GM19035 (cell line): ENCODE measurements at regions not wholly inside any gene's neighbourhood (a gene's known extent, or its start where the extent isn't known, plus 50 kb on each side); places are given as distances from the start of the nearest gene placed in this dataset.

Experiments
- ATAC-seq: cut with Tn5 transposase; IDR thresholded peaks from one replicate; pipeline ENCODE4 v1.9.1; 2021; ENCODE audit not compliant: unreplicated experiment

DNA sequence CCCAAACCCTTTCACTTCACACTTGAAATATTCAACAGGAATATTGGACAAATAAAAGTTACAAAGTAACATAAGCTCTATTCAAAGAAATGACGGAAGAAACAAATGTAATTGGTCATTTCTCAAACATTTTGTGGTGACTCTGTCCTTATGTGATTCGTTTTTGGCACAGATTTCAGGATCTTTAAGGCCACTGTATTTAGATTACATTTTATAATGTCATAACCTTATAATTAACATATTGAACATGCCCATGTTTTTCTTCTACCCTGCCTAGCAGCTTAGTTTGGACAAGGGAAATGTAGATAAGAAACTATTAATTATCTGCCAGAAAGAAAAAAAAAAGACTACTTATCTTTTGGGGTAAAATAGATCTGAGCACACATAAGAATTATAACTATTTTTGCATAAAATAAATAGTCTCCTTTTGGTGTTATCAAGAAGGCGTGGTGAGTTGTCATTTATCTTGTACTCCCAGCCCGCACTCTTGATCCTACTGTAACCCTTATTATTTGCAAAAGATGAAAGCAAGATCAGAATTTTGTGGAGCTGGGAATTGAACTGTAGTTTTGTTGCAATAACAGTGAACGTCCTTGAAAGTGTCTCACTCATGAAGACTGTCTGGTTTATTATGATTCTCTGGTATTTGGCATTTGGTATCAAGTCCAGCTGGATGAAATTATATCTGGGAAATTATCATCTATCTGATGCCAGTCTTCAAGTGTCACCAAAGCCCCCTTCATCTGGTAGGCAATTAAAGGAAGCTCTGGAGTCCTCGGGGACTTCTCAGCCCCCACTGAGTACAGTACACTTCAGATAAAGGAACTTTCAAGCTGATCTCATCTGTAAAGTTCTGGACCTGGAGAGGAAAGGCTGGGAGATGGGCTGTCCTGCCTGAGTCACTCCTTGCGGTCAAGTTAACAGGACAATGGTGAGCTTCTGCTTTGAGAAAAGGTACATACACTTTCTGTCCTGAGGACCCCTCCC, 175.7 kb upstream of the INHBA start:
- no peak for ATAC-seq

DNA sequence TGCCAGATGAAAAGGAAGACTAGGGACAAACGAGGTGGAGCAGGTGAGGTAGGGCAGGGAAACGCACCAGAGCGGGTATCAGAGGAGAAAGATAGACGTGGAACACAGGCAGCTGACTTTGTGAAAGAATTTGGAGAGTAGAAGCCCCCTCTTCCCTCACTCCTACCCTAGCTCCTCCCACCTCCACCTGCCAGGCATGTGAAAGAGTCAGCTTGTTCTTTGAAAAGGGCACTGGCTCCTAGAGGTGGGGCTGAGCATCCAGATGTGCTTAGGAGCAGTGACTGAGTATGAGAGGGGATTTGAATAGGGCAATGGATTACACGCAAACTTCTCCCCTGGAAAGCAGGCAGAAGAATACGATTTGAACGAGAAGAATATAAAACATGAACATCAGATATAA, 174.2 kb upstream of the INHBA start:
- no peak for ATAC-seq

DNA sequence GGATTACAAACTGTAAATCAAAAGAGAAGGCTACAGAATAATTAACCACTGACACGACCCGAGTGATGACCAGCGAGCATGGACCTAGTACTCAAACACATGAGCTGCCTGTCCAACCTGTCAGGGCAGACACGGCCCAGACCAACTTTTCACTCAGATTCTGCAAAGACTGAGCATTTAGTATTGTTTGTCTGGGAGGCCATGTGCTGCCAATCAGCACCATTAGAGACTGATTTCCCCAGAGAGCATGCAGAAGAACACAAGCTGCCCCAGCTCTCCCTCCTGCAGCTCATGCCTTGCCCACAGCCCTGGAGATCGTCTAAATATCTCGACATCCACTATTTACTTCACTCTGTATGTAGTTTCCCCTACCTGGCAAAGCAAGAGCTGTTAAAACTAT, 172.6 kb upstream of the INHBA start:
- no peak for ATAC-seq

DNA sequence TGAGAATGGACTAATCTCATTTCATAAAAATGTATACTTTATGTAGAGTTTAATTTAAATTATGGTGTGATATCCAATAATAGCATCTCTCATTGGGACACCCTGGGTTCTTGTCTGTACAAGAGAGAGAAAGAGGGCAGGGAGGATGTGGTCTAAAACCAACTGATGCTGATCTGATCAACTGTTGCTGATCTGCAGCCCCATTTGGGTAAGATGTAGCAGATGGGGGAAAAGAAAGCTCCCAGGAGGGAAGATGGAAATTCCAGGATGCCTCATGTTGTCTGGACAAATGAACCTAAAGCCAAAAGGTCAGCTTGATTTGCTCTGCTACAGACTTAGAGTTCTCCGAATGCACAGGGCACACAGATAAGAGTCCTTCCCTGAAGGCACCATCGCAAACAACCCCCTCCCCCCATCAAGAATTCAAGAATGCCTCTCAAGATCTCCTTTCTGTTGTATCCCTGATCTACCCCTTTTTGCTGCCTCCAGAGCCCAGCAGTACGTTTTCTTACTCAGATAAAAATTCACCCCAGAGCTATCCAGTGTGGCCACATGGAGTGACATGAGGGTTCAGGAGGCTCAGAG, 171.4 kb upstream of the INHBA start:
- no peak for ATAC-seq

DNA sequence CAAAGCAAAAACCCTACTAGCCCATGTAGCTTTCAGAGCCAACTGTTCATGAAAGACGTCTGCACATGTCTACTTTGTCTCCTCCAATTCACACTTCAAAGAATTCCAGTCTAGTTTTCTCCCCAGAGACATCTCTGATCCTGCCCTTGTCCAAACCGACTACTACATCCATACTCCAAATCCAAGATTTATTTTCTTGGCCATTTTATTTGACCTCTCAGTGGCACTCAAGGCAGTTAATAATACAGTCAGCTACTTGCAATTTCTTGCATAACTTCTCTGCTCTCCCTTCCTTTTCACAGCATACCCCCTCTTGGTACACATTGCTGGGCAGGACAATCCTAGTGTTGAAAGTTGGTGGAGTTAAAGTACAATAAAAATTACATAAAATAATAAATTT, 170.9 kb upstream of the INHBA start:
- ATAC-seq: no peak

DNA sequence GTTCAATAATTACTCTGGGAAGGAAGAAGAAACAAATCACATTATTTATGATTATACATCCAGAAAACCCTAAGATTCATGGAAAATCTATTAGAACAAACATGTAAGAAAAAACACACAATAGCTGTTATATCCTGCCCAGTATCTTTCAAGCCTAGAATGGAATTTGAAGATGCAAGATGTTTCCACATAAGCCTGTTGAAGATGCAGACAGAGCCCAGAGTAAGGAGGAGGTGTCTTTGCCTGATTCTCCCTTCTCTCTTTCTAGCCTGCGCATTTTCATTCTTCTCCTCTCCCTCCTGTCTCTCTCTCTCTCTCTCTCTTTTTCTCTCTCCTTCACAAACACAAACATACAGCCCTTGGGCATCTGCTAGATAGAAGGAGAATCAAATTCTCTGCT, 170.1 kb upstream of the INHBA start:
- ATAC-seq: no peak

DNA sequence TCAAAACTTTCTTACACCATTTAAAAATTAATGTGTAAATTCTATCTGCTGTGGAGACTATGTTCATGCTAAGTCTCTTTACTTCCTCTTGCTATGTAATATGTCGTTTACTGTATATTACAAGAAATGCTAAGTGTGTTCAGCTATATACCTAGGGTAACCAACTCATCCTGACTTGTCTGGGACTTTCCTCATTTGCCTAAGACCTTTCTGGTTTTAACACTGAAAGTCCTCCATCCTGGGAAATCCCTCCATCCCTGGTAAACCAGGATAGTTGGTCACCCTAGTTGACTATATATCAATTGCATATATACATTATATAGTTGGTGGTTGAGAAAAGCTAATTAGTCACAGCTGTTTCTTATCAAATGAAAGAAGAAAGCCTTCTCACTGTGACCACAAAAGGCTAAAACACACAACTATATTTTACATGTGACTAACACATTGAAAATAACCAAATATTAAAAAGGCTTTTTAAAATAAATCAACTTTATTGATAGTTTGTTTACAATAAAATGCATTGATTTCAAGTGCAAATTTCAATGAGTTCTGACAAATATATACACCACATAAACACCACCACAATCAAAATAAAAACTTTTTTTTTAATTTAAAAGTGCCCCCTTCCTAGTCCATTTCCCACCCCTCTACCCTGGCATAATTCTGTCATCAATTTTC, 167.7 kb upstream of the INHBA start:
- peak; percentile 55 for ATAC-seq

DNA sequence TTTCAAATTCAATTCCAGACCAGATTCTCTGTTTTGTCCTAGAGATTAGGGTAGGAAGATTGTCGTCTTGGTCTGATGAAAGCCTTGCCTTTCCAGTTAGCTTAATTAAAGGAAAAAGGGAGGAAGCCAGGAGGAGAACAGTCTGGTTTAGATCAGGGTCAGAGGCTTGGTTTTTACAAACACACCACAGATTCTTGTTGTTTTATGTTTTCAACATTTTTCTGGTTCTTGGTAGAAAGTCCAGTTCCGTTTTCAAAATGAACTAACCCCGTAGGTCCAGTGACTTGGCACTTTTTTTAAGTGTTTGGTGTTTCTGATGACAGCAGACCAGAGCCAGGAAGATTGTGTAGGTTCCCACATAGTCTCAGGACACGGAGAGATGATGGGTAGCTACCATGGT, 167.1 kb upstream of the INHBA start:
- ATAC-seq: peak; percentile 30

DNA sequence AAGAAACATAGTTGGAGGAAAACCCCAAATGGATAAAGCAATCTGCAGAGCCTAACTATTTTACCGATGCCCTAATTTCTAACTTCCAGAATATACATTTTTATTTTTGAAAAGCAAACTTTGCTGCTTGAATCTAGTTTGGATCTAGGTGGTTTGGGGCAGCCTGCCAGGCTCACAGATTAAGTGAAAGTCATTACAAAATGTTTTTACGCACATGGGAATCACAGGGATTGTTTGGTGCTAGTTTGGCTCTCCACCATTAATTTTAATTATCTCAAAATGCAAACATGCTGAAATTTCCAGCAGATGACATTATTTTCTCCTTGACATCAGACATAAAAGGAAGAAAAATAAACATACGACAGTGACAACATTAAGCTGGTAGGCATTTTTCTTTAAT, 166.7 kb upstream of the INHBA start:
- no peak for ATAC-seq

DNA sequence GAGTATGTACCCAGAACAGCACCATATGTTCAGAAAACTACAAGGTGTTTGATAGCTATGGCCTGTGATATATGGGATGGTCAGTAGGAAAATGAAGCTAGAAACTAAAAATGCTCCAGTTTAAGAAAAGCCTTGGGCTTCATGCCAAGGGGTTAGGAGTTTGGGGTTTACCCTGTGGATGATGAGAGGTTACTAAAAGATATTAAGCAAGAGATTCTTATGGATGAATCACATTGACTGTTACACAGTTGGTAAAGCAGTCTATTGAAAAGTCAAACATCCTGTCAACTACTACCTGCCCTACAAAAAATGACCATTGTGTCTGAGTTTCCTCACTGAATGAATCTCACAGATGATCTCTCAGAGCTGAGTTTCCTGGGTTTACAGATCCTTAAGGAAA, 166.2 kb upstream of the INHBA start:
- ATAC-seq: no peak

DNA sequence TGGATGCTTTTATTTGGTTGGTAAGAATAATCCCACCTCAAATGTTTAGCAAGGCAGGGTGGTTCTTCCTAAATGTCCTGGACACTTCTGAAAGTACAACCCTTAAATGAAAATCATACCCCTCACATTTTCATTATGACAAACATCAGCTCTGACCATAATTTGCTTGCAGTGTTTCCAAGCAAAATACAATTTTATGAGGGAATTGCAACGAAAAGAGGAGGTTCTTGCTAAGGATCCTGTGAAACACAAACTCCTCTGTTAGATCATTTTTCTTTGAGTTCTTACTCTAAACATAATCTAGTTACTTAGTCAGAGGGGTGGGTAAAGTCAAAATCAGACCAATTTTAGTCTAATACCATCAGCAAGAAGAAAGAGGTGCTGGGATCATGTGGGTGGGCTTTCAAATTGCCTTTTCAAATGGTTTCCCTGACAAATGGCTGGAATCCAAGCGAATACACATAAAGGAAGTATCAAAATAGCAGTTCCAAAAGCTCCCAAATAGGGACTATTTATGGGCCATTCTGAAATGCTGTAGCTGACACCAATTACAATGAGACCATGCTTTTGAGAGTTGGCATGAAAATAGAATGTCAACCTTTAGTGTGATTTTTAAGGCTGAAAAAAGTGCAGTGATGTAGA, 164.9 kb upstream of the INHBA start:
- no peak for ATAC-seq

DNA sequence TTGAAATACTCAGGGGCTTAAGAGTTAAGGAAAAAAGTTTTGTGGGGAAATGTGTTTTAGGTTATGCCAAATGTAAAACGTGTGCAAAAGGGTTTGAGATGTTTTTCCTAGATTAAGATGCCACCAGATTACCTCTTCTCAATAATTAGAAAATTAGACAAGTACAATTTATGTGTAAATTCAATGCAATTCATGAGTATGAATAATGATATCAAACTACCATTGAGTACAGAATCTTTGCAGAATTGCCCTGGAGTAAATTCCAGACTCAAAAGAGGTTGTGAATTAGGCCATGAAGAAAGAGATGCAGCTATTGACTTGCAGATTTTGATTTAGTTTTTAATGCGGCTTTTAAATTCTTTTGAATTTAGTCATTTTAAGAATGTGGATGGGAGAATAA, 159.4 kb upstream of the INHBA start:
- ATAC-seq: no peak

DNA sequence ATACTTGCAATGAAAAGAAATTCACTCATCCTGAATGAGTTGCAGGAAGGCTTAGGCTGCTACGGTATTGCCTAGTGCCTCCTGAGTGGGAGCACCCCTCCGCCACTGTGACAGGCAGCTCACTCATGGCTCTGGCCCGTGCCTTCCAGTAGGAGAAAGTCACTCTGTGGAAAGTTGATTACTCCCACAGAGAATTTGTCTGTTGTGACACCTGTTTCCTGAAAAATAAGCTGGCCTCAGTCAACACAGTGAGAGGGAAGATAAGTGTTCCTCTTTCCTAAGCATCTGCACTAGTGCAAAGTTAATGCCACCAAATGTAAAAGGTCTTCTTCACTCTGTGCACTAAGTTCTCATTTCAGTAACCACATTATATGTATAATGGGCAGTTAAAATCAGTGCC, 158.8 kb upstream of the INHBA start:
- ATAC-seq: no peak

DNA sequence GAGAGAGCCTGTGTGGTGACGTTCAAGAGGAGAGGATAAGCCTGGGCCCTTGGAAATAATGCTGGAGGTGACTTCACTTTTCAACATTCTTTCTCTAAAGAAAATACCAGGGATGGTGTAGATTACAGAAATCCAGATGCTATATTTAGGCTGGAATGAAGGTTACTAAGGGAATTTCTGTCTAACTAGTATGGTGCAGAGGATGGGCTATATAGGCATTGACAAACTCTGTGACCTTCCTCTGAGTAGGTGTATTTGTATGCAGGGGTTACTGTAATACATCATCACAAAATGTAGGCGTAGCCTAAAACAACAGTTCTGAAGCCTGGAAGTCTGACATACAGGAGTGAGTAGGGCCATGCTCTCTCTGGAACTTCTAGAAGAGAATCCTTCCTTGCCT, 155.3 kb upstream of the INHBA start:
- no peak for ATAC-seq

DNA sequence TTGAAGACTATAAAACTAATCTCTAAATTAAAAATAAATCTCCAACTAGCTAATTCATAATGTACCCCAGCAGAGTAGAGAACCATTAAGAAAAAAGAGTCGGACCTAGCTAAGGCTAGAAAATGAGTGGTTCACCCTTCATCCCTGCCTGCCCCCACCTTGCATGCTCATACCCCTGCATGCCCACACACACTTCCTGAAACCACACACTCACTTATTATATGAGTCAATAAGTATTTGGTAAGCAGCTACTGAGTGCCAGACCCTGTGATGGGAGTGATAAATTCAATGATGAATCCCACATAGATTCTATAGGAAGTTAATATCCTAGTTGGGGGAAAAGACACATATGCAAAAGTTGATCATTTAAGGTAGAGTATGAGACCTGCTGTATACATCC, 152.9 kb upstream of the INHBA start:
- no peak for ATAC-seq

DNA sequence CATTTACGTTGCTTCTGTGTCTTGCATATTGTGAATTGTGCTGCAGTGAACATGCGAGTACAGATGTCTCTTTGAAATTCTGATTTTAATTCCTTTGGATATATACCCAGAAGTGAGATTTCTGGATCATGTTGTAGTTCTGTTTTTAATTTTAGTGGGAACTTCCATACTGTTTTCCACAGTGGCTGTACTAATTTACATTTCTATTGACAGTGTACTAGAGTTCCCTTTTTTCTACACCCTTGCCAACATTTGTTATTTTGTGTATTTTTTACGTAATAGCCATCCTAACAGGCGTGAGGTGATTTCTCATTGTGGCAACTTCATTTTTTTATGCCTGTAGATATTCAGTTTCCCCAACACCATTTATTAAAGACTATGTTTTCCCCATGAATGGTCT, 144.7 kb upstream of the INHBA start:
- ATAC-seq: no peak

DNA sequence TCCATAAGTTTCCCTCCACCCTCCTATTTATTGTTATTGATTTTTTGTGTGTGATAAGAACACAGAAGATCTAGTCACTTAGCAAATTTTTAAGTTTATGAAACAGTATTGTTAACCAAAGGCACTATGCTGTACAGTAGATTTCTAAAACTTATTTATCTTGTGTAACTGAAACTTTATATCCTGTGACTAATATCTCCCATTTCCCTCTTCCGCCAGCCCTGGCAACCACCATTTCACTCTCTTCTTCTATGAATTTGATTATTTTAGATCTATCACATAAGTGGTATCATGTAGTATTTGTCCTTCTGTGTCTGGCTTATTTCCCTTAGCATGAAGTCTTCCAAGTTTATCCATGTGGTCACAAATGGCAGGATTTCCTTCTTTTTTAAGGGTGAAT, 144.3 kb upstream of the INHBA start:
- ATAC-seq: no peak

DNA sequence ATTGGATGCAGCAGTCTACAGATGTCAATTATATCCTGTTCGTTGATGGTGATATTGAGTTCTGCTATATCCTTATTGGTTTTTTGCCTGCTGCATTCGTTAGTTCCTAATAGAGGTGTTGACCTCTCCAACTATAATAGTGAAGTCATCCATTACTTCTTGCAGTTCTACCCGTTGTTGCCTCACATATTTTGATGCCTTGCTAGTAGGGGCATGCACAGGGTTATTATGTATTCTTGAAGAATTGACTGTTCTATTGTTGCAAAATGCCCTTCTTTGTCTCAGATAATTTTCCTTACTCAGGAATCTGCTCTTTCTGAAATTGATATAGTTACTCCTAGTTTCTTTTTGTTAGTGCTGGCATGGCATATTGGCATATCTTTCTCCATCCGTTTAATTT, 140.1 kb upstream of the INHBA start:
- ATAC-seq: no peak

DNA sequence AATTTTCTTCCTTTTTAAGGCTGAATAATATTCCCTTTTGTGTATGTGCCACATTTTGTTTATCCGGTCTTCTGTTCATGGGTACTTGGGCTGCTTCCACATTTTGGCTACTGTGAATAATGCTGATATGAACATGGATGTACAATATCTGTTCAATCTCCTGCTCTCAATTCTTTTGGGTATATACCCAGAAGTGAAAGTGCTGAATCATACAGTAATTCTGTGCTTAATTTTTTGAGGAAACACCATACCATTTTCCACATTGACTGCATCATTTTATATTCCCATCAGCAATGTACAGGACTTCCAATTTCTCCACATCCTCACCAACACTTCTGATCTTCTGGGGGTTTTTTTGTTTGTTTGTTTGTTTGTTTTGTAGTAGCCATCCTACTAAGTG, 135.0 kb upstream of the INHBA start:
- no peak for ATAC-seq

DNA sequence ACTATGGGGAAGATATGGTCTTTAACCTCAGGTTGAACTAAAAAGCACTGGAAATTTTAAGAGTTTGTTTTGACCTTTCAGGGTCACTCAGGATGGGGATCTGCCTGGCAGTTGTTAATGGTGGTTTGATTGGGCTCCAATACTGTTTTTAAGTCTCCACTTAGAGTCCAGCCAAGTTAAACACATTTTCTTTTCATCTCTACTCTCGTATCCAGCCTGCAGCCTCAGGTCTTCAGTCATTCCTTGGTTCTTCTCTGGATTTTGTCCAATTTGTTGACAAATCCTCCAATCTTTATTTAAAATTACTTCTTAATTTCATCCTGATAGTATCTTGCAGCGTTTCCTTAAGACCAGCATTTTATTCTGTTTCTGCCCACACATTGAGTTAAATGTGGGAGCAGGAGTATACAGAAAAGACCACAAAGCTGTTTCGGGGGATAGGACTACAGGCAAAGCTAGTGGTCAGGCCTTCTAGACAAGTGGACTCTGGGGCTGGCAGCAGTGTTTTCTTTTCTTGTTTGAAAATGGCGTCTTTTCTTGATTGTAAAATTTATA, 133.2 kb upstream of the INHBA start:
- no peak for ATAC-seq
